Panc1 (cell line): ENCODE measurements at regions not wholly inside any gene's neighbourhood (a gene's known extent, or its start where the extent isn't known, plus 50 kb on each side); places are given as distances from the start of the nearest gene placed in this dataset.

Experiments
- ATAC-seq: fragments of 200-7000 bp; cut with Tn5 transposase; 2 replicates; pipeline ENCODE4 v1.9.1; 2020; ENCODE audit warnings: mild to moderate bottlenecking, moderate library complexity
- BruUV-seq: library from RNA; stranded (reverse); fragments of 400-500 nt; replicated peaks from 2 replicates; lab custom pipeline; 2021; lab: Mats Ljungman, UMichigan
- CTCF ChIA-PET: fragments of 300-600 bp; sonication (Branson Sonifier 250); formaldehyde crosslinking; loops from one replicate; lab custom pipeline; 2022; ENCODE audit warnings: antibody characterized with exemption; lab: Charles Lee
- POLR2A ChIA-PET: fragments of 300-600 bp; sonication (Branson Sonifier 250); formaldehyde crosslinking; loops from one replicate; lab custom pipeline; 2022; ENCODE audit warnings: antibody characterized with exemption; lab: Charles Lee
- DNase-seq: peaks from one replicate; pipeline ENCODE4 v3.0.0-alpha.2; 2010; ENCODE audit warnings: low read depth, low spot score
- H3K27ac ChIP-seq: 2 replicates; pipeline ENCODE4 v1.5.1; 2011; ENCODE audit warnings: mild to moderate bottlenecking, low read length, inconsistent platforms
- H3K27me3 ChIP-seq: fragments of 200-500 bp; sonication (Bioruptor generic); 2 replicates; pipeline ENCODE4 v1.6.0; 2014; ENCODE audit warnings: low read length, inconsistent platforms; ENCODE audit not compliant: control insufficient read depth, insufficient read depth
- H3K36me3 ChIP-seq: fragments of 200-500 bp; sonication (Bioruptor generic); 2 replicates; pipeline ENCODE4 v1.5.1; 2014; ENCODE audit warnings: inconsistent platforms, mild to moderate bottlenecking, low read length, moderate library complexity; ENCODE audit not compliant: control insufficient read depth, insufficient read depth
- H3K4me1 ChIP-seq: 2 replicates; pipeline ENCODE4 v1.5.1; 2011; ENCODE audit warnings: inconsistent platforms, mild to moderate bottlenecking, low read length, moderate library complexity; ENCODE audit not compliant: control insufficient read depth, insufficient read depth
- H3K4me3 ChIP-seq, 2 experiments: 2 replicates each; pipeline ENCODE4 v1.5.1; 2011 to 2012; ENCODE audit warnings: low read depth in 2 of 2, low read length in 2 of 2, mild to moderate bottlenecking in 2 of 2, inconsistent platforms in 1 of 2, moderate library complexity in 1 of 2
- H3K9me3 ChIP-seq: fragments of 200-500 bp; sonication (Bioruptor generic); 2 replicates; pipeline ENCODE4 v1.5.1; 2014; ENCODE audit warnings: low read depth, mild to moderate bottlenecking, inconsistent platforms, low read length, moderate library complexity; ENCODE audit not compliant: control insufficient read depth, insufficient read depth
- CTCF ChIP-seq: fragments of 450-650 bp; IDR thresholded peaks from 2 replicates; pipeline ENCODE4 v1.5.1; 2017; ENCODE audit warnings: mild to moderate bottlenecking
- POLR2AphosphoS5 ChIP-seq: IDR thresholded peaks from 2 replicates; pipeline ENCODE4 v1.6.1; 2012; ENCODE audit warnings: mild to moderate bottlenecking, low read depth, low read length, moderate library complexity
- REST ChIP-seq, 2 experiments: IDR thresholded peaks; 2 replicates each; pipeline ENCODE4 v1.6.1; 2011 to 2012; ENCODE audit warnings: low read depth in 2 of 2, control low read depth in 1 of 2, low read length in 1 of 2, mild to moderate bottlenecking in 1 of 2, moderate library complexity in 1 of 2; ENCODE audit not compliant: insufficient read depth in 1 of 2
- SIN3A ChIP-seq: IDR thresholded peaks from 2 replicates; pipeline ENCODE4 v1.6.1; 2012; ENCODE audit warnings: low read depth, mild to moderate bottlenecking, low read length, moderate library complexity, borderline replicate concordance; ENCODE audit not compliant: insufficient read depth
- TCF7L2 ChIP-seq: IDR thresholded peaks from 2 replicates; pipeline ENCODE4 v1.6.1; 2011; ENCODE audit warnings: mild to moderate bottlenecking, low read depth, low read length, inconsistent platforms
- in situ Hi-C: cut with HindIII; loops from 2 replicates; pipeline ENCODE4 v1.10.0; 2016; ENCODE audit warnings: low sequenced_read_pairs, low pct_unique_long_range_greater_than_20kb
- intact Hi-C: fragments of 100-400 bp; cut with micrococcal nuclease; formaldehyde crosslinking; loops from one replicate; pipeline ENCODE4 v1.10.0; 2022; ENCODE audit not compliant: unreplicated experiment

- TF ChIP-seq POLR2AphosphoS5, result no peak
- TF ChIP-seq CTCF, result no peak
- TF ChIP-seq REST (IDR thresholded peaks at IDR 0.05; ENCODE audit: insufficient read depth in 1 of 2, low read depth in 2 of 2, low read length in 1 of 2), result no peak
- TF ChIP-seq SIN3A, result no peak
- TF ChIP-seq TCF7L2, result no peak
- Histone ChIP-seq H3K9me3 (no peaks in the 10 kb centered on the region), H3K27me3 (no peaks in the 10 kb centered on the region), H3K36me3 (no peaks in the 10 kb centered on the region), H3K4me3 (no peak overlapping the region), H3K27ac (no peak overlapping the region), H3K4me1 (no peaks in the 10 kb centered on the region)
- in situ Hi-C loops (no loop called here), intact Hi-C loops (no loop called here)
- POLR2A ChIA-PET, result no interaction called here
- DNase-seq, result no peak
- no TSS peak for BruUV-seq
- CTCF ChIA-PET, result no interaction called here
- no peak for ATAC-seq
Measured at GRCh38 chr18:53991202-53991601, 233.3 kb downstream of the MBD2 start.

- in situ Hi-C loops (no loop called here), intact Hi-C loops (no loop called here)
- Histone ChIP-seq H3K36me3 (no peaks in the 10 kb centered on the region), H3K4me3 (no peak overlapping the region), H3K9me3 (no peaks in the 10 kb centered on the region), H3K27ac (no peak overlapping the region), H3K4me1 (no peaks in the 10 kb centered on the region), H3K27me3 (no peaks in the 10 kb centered on the region)
- TF ChIP-seq REST (IDR thresholded peaks at IDR 0.05; ENCODE audit: insufficient read depth in 1 of 2, low read depth in 2 of 2, low read length in 1 of 2) (no peak), SIN3A (no peak), TCF7L2 (no peak), POLR2AphosphoS5 (no peak), CTCF (no peak)
- DNase-seq (no peak), ATAC-seq (no peak)
- ChIA-PET POLR2A (no interaction called here), CTCF (no interaction called here)
- no TSS peak for BruUV-seq
Measured at GRCh38 chr18:53990485-53990884, 234.0 kb downstream of the MBD2 start.
